HG02943 (cell line): ENCODE measurements at regions not wholly inside any gene's neighbourhood (a gene's known extent, or its start where the extent isn't known, plus 50 kb on each side); places are given as distances from the start of the nearest gene placed in this dataset.

Experiments
- ATAC-seq: cut with Tn5 transposase; IDR thresholded peaks from one replicate; pipeline ENCODE4 v1.9.1; 2021; ENCODE audit warnings: mild to moderate bottlenecking, low read depth, moderate library complexity; ENCODE audit not compliant: unreplicated experiment

DNA sequence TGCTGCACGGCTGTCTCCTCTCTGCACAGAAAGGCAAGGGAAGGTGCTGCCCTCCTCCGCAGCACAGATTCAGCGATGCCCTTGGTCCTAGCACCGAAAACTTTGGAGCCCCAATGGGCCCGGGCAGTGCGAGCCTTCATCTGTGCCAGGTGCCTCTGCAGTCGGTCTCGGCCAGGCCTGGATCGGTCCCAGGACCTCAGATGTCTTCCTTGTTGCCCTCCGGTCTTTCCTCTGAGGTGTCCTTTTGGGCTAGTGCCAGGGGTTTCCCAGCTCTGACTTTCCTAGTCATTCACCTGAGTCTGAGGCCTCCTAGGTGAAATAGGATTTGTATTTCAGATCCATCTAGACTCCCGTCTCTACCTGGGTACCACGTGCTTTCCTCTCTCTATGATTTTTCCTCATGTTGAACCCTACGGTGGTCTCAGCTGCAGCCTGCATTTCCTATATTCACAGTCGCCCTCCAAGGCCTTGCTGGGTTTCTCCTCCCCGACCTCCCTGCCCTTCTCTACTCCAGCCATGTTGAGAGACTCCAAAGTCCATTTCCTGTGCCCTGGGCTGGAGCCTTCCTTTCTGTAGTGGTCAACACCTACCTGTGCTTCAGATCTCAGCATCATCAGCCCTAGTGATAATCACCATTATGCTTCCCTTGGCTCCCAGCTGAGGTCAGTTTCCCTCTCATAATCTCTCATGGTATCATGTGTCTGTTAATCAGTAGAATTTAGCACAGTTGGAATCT lies 92.0 kb upstream of the PRSS58 start:
- no peak for ATAC-seq

DNA sequence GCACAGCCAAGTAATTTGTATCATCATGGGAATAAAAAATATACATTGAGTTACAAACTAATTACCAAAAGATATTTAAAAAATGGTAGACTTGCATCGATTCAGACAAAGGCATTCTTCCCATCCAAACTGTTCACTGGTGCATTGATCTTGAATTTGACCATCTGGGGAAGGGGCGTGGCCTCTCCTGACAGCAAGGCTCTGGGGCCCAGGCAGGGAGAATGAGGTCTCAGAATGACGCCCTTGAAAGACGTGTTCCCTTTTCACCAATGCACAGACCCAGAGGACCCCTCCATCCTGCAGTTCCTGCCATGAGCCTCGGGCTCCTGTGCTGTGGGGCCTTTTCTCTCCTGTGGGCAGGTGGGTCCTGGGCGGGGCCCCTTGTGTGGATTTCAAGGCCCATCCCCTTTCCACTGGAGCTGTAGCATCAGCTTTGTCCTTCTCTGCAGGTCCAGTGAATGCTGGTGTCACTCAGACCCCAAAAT lies 91.1 kb upstream of the PRSS58 start:
- no peak for ATAC-seq

DNA sequence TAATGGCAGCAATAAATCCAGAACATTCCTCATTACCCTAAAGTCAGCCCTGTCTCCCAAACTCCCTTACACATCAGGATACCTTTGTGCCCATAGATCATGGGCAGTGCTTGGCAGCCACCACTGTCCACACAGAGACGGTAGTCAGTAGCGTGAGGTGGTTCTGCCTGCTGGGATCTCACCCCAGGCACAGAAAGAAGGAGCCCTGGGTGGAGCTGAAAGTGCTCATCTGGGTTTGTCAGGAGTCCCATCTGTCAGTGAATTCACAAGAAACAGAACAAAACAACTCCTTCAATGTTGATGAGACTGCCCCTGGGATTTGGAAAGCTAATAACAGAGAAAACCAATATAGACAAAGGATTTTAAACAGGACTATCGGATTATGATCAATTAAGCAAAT lies 90.2 kb upstream of the PRSS58 start:
- ATAC-seq, result no peak

DNA sequence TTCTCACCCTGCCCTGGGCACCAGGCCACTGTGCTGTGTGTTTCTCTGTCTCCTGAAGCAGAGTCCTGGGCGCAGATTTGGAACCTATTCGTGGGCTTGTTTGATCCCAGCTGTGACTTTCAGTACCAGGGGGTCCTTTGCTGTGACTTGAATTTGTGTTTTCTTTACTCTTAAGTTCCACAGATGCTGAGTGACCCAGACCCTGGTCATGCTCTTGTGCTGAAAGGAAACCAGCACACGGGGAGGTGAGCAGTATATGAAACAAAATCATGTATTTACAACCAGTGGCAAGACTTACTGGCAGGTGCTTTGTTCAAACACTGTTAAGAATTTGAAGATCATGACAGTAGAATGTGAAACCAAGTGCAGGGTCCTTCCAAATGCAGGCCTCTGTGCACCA lies 89.2 kb upstream of the PRSS58 start:
- no peak for ATAC-seq

DNA sequence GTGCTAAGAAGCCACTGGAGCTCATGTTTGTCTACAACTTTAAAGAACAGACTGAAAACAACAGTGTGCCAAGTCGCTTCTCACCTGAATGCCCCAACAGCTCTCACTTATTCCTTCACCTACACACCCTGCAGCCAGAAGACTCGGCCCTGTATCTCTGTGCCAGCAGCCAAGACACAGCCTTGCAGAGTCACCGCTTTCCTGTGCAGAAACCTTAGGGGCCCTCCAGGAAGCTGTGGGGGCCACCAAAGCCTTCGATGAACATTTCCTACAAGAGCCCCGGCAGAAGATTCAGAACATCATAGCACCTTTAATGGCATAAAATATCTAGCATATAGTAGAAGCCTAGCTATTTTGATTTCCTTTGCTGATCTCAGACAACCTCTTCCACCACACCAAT lies 88.0 kb upstream of the PRSS58 start:
- ATAC-seq, result no peak

DNA sequence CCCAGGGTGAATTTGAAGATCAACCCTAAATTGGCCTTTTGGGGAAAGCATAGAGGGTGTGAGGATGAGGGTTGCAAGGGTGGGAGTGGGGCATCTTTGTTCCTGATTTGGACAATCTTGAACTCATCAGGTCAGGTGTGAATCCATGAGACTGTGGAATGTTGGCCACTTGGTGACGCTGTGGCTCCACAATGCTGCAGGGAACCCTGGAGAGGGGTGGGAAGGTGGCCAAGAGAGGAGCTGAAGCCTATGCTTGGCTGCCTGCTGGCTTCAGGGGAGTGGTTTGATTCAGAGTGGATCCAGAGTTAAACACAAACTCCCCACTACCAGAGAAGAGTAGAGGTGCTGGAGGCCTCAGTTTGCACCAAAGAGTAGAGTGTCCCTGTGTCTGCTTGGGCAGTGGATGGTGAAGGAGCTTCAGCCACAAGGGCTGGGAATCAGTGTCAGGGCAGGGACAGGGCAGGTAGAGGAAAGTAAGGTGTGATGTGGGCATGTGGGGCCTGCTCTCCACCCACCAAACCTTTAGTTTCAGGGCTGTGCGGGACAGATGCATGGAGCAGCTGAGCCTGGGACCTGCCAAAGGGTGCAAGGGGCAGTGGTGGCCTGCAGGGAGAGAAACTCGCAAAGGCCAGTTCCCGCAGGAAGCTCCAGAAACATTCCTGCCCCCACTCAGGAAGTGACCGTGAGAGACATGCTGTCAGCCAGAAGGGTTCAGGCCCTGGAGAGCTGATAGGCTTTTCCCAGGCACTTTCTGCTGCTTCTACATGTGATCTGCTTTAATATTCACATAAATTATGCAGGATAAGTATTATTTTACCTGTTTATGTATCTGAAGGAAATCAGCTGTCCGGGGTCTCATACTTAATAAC lies 81.0 kb upstream of the PRSS58 start:
- ATAC-seq, result no peak

DNA sequence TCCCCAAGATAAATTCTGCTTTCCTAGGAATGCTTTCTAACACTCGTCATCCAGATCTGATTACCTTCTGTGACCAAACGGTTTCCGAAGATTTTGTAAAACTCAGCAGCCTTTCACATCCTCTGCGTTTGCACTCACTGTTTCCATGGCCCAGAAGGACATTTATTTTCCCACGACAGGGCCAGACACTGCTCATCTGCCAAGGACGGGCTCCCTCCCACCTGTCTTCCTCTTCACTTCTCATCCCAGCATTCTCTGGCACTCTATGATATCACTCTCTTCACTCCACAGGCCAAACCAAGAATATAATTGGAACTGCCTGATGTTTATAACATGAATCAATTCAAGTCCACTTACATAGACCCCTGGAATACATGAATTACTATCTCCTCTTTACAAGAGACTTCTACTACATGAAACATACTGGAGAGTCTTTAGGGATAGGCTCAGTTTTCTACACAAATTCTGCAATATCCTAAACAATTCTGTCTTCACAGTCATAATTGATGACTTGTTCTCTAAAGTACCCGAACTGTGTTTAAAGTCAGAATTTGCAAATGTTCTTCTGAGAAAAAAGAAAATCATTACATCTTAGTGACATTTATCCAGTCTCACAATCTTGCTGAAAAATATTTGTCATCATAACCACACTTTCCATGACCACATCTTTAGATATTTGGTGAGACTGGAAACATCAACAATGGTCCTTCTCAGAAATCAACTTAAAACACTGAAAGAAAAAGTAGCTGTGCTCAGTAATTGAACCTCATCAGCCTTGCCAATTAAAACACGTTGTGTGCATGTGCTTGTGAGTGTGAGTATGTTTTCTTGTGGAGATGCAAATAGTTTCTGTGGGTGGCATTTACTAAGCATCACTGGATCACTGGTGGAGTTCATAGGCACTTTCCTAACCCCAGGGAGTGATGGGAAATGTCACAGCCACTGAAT lies 79.5 kb upstream of the PRSS58 start:
- ATAC-seq, result no peak

DNA sequence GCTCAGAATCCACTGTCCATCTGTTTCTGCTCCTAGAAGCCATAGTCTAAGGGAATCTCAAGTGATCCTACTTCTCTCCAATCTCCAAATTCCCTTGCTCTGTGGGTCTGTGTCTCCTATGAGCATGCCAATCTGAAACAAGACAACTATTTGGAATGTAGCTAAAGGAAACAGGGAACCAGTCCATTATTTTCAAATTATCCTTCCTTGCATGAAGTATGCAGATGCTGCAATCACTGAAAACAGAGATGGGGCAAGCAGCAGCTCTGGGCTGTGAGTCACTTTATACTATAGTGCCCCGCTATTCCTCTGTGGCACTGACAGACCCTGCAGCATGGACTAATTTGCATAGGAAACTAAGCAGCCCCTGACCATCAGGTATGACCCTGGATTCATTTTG lies 76.9 kb upstream of the PRSS58 start:
- no peak for ATAC-seq

DNA sequence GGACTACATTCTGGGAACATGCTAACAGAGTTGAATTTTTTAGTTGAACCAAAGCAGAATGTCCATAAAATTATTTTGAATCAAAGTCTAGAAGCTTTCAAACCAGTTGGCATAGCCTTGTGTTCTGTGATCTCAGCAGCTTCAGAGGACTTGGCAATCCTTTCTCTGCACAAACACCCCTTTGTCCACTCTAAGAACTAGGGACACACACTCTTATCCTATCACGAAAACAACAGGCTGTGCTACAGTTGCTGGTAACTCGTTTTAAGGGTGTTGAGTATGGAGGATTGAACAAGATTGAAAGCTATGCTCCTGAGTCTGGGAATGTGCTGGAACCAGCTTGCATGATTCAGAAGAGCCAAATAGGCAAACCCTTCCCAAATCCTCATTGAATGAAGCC lies 76.4 kb upstream of the PRSS58 start:
- no peak for ATAC-seq

DNA sequence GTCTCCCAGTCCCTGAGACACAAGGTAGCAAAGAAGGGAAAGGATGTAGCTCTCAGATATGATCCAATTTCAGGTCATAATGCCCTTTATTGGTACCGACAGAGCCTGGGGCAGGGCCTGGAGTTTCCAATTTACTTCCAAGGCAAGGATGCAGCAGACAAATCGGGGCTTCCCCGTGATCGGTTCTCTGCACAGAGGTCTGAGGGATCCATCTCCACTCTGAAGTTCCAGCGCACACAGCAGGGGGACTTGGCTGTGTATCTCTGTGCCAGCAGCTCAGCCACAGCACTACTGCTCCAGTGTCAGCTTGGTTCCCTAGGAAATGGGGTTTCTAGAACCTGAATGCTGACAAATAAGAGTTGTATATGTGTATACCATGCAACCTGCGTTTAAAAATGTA lies 74.6 kb upstream of the PRSS58 start:
- ATAC-seq, result no peak

DNA sequence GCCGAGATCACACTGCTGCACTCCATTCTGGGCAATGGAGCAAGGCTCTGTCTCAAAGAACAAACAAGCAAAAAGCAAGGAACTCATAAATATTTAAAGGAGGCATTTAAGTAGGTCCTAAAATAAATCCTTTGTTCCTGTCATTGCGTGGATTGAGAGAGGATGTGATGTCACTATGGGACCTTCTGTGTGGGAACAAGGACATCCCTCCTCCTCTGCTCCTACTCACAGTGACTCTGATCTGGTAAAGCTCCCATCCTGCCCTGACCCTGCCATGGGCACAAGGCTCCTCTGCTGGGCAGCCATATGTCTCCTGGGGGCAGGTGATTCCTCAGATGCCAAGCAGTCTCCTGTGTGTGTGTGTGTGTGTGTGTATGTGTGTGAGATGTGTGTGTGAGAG lies 74.1 kb upstream of the PRSS58 start:
- ATAC-seq, result no peak

DNA sequence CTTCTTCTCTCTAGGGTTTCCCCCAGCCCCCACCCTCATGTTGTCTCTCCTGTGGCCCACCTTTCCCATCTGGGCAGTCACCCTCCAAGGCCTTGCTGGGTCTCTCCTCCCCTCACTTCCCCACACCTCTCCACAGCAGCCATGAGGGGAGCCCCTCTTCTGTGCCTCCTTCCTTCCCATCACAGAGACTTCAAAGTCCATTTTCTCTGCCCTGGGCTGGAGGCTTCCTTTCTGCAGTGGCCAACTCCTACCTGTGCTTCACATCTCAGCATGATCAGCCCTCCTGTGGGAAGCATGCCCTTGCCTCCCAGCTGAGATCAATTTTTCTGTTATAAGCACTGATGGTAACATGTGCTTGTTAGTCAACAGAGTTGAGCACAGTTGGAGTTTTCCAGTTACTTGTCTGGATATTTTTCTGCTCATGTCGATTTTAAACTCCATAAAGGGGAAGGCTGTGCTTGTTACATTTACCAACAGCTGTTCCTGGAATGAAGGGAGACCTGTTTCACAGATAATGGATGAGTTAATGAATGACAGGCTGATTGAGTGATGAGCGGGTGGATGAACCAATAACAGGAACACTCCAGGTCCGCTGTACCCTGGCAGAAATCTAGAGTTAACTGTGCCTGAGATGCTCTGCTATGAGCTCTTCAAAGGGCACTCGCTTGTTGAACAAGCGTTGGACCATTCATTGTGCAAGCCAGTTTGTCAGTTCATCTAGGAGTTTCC lies 71.4 kb upstream of the PRSS58 start:
- ATAC-seq, result no peak

DNA sequence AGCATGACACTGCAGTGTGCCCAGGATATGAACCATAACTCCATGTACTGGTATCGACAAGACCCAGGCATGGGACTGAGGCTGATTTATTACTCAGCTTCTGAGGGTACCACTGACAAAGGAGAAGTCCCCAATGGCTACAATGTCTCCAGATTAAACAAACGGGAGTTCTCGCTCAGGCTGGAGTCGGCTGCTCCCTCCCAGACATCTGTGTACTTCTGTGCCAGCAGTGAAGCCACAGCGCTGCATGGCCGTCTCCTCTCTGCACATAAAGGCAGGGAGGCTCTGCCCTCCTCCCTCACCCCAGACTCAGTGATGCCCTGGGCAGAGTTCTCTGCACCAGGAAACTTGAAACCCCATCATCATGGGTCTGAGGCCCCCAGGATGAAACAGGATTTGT lies 70.7 kb upstream of the PRSS58 start:
- no peak for ATAC-seq

DNA sequence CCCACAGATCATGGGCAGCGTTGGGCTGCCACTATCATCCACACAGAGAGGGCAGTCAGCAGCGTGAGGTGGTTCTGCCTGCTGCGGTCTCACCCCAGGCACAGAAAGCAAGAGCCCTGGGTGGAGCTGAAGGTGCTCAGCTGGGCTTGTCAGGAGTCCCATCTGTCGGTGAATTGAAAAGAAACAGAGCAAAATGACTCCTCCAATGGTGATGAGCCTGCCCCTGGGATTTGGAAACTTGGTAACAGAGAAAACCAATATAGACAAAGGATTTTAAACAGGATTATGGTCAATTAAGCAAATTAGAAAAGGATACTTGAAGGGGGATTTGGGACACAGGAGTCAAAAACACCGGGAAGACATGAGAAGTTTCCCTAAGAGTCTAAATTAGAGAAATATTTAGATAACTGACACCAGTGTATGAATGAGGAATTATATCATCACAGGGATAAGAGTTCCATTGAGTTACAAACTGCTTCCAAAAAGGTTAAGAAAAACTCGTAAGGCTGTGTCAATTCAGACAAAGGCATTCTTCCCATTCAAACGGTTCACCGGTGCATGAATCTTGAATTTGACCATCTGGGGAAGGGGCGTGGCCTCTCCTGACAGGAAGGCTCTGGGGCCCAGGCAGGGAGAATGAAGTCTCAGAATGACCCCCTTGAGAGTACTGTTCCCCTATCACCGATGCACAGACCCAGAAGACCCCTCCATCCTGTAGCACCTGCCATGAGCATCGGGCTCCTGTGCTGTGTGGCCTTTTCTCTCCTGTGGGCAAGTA lies 70.0 kb upstream of the PRSS58 start:
- no peak for ATAC-seq

DNA sequence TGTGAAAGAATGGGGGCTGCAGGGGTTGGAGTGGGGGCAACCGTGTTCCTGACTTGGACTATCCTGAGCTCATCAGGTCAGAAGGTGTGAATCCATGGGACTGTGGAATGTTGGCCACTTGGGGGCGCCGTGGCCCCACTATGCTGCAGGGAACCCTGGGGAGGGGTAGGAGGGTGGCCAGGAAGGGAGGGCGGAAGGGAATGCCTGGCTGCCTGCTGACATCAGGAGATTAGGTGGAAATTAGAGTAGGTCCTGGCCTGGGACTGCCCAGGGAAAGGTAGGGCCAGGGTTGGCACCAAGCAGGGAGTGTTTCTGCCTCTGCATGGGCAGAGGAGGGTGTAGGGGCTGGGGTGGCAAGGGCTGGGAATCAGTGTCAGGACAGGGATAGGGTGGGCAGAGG lies 65.8 kb upstream of the PRSS58 start:
- no peak for ATAC-seq

DNA sequence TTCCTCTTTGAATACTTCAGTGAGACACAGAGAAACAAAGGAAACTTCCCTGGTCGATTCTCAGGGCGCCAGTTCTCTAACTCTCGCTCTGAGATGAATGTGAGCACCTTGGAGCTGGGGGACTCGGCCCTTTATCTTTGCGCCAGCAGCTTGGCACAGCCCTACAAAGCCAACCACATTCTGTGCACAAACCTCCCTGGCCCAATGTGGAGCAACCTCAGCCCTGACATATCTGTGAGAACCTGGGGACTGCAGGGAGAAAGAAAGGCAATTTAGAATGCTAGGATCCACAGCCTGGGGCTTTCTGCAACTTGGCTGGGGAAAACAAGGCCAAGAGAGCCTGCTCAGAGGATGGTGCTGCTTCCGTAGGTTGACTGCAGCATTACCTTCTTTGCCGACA lies 63.5 kb upstream of the PRSS58 start:
- ATAC-seq, result no peak

DNA sequence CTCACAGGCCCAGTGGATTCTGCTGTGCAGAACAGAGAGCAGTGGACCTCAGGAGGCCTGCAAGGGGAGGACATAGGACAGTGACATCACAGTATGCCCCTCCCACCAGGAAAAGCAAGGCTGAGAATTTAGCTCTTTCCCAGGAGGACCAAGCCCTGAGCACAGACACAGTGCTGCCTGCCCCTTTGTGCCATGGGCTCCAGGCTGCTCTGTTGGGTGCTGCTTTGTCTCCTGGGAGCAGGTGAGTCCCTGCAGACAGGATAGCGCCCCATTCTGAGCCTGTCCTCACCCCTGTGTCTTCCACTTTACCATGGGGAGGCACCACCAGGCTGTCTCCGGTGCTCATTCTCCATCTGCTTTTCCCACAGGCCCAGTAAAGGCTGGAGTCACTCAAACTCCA lies 63.0 kb upstream of the PRSS58 start:
- ATAC-seq, result no peak

DNA sequence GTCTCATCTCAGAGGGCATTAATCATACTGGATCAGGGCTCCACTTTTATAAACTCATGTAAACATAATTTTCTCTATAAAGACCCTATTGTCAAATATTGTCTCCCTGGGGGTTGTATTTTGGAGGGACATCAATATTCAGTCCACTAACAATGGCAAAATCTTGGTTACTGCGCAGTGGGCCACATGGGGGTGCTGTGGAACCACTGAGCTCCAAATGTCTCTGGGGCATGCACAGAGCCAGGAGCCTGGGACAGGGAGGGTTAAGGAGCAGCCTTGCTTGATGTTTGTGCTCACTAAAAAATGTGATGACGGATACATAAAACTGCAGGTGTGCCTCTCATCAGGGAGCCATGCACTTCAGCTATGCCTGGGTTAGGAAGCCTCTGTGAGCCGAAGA lies 62.1 kb upstream of the PRSS58 start:
- ATAC-seq, result no peak

DNA sequence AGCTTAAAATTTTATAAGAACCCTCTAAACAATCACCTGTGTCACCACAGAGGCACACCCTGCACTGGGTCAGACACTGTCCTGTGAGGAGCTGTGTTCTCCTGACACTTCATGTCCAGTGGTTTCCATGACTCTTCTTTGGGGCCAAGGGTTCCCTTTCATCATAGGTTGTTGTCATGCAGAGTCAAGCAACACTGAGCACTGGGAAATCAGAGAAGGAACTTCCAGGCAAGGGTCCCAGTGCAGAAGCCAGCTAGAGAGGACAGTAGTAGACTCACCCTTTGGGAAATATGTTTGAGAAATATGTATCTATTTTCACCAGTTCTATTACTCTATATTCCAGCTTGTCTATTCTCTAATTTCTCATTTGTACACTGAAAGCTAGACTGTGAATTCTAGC lies 56.4 kb upstream of the PRSS58 start:
- ATAC-seq, result no peak
